Kidney (tissue), 13 donors: ENCODE measurements at regions not wholly inside any gene's neighbourhood (a gene's known extent, or its start where the extent isn't known, plus 50 kb on each side); places are given as distances from the start of the nearest gene placed in this dataset.
"Not testable (repeated sequence)": the region's sequence is repeated elsewhere in the genome, so short reads cannot be mapped to it uniquely, and the experiment has no call there.

Experiments used
- DNase-seq, 5 donors: peaks; one replicate each; pipeline ENCODE4 v3.0.0-alpha.2; 2013 to 2020
- FAIRE-seq: peaks from 2 replicates; lab custom pipeline; 2012; peaks lifted over from hg19 to GRCh38; lab: Jason Lieb, UNC
- H3K27ac ChIP-seq, 2 donors: one replicate each; pipeline ENCODE4 v1.7.0; 2013; ENCODE audit warnings: low read depth in 2 of 2, low read length in 2 of 2, inconsistent platforms in 1 of 2
- H3K27me3 ChIP-seq: one replicate; pipeline ENCODE4 v1.7.1; 2013; ENCODE audit warnings: low read length, inconsistent platforms; ENCODE audit not compliant: control insufficient read depth, insufficient read depth
- H3K36me3 ChIP-seq, 3 donors: one replicate each; pipeline versions ENCODE4 v1.7.0 to v1.7.1; 2013; ENCODE audit warnings: low read length in 3 of 3, control low read depth in 1 of 3, inconsistent platforms in 1 of 3; ENCODE audit not compliant: insufficient read depth in 3 of 3, control insufficient read depth in 2 of 3
- H3K4me1 ChIP-seq, 3 donors: one replicate each; pipeline versions ENCODE4 v1.7.0 to v1.7.1; 2013; ENCODE audit warnings: low read length in 3 of 3, inconsistent platforms in 1 of 3, low read depth in 1 of 3; ENCODE audit not compliant: control insufficient read depth in 2 of 3, insufficient read depth in 2 of 3
- H3K4me3 ChIP-seq, 3 donors: one replicate each; pipeline versions ENCODE4 v1.7.0 to v1.8.1; 2013; ENCODE audit warnings: low read length in 3 of 3, control low read depth in 1 of 3, inconsistent platforms in 1 of 3
- H3K9ac ChIP-seq, 3 donors: one replicate each; pipeline versions ENCODE4 v1.7.0 to v1.7.1; 2013; ENCODE audit warnings: low read length in 3 of 3, control low read depth in 1 of 3, inconsistent platforms in 1 of 3
- H3K9me3 ChIP-seq, 3 donors: one replicate each; pipeline versions ENCODE4 v1.7.0 to v1.7.1; 2013; ENCODE audit warnings: low read length in 3 of 3, control low read depth in 1 of 3, inconsistent platforms in 1 of 3; ENCODE audit not compliant: control insufficient read depth in 2 of 3, insufficient read depth in 1 of 3
- CTCF ChIP-seq: IDR thresholded peaks from 3 replicates; pipeline ENCODE4 v1.5.1; 2012; ENCODE audit warnings: mild to moderate bottlenecking, moderate library complexity, borderline replicate concordance; ENCODE audit not compliant: insufficient read depth; ENCODE audit errors: extremely low read depth
- intact Hi-C: fragments of 100-400 bp; cut with DNase I; formaldehyde crosslinking; loops from one replicate; pipeline ENCODE4 v1.11.1; 2022
- donor health status: control.
- donor health status: control.
- donor health status: control.
- donor health status: control.
- donor health status: control.
- donor health status: DM: yes; HTN: yes; CAD: no.
- donor health status: Normal renal cell carcinoma (clear cell type).

GRCh38 chr5:38138574-38138973, 119.8 kb upstream of the EGFLAM start:
- DNase-seq (no peak), FAIRE-seq (no peak)
- Histone ChIP-seq H3K27me3 (no peaks in the 10 kb centered on the region), H3K36me3 (no peaks in the 10 kb centered on the region), H3K9me3 (no peaks in the 10 kb centered on the region), H3K27ac (no peak overlapping the region), H3K4me3 (no peak overlapping the region), H3K9ac (no peak overlapping the region), H3K4me1 (no peaks in the 10 kb centered on the region)
- intact Hi-C loops, result no loop called here
- TF ChIP-seq CTCF, result no peak

GRCh38 chr5:38135486-38136039, 122.8 kb upstream of the EGFLAM start:
- intact Hi-C loops, result no loop called here
- no peaks in the 10 kb centered on the region for H3K36me3 ChIP-seq
- H3K4me1 ChIP-seq, result no peaks in the 10 kb centered on the region
- no peak for TF ChIP-seq CTCF
- peak in 3 of 5 donors; percentile 20 to 42 (median 33) for DNase-seq
- no peak overlapping the region for H3K4me3 ChIP-seq
- H3K9ac ChIP-seq, result no peak overlapping the region
- no peaks in the 10 kb centered on the region for H3K9me3 ChIP-seq
- FAIRE-seq, result no peak
- no peak overlapping the region for H3K27ac ChIP-seq
- no peaks in the 10 kb centered on the region for H3K27me3 ChIP-seq

GRCh38 chr5:38134810-38135209, 123.5 kb upstream of the EGFLAM start:
- Histone ChIP-seq H3K27me3 (no peaks in the 10 kb centered on the region), H3K4me1 (no peaks in the 10 kb centered on the region), H3K36me3 (no peaks in the 10 kb centered on the region), H3K9me3 (no peaks in the 10 kb centered on the region), H3K4me3 (no peak overlapping the region), H3K9ac (no peak overlapping the region), H3K27ac (no peak overlapping the region)
- TF ChIP-seq CTCF, result no peak
- peak in 4 of 5 donors; percentile 52 to 68 (median 64) for DNase-seq
- no peak for FAIRE-seq
- intact Hi-C loops, result no loop called here

GRCh38 chr5:38134294-38134693, 124.1 kb upstream of the EGFLAM start:
- intact Hi-C loops, H3K9ac ChIP-seq, H3K27me3 ChIP-seq, FAIRE-seq, H3K36me3 ChIP-seq, DNase-seq, H3K4me3 ChIP-seq, H3K9me3 ChIP-seq, H3K27ac ChIP-seq, H3K4me1 ChIP-seq: not testable (repeated sequence)
